ENCODE measurements at regions not wholly inside any gene's neighbourhood (a gene's known extent, or its start where the extent isn't known, plus 50 kb on each side); places are given as distances from the start of the nearest gene placed in this dataset.

DNA sequence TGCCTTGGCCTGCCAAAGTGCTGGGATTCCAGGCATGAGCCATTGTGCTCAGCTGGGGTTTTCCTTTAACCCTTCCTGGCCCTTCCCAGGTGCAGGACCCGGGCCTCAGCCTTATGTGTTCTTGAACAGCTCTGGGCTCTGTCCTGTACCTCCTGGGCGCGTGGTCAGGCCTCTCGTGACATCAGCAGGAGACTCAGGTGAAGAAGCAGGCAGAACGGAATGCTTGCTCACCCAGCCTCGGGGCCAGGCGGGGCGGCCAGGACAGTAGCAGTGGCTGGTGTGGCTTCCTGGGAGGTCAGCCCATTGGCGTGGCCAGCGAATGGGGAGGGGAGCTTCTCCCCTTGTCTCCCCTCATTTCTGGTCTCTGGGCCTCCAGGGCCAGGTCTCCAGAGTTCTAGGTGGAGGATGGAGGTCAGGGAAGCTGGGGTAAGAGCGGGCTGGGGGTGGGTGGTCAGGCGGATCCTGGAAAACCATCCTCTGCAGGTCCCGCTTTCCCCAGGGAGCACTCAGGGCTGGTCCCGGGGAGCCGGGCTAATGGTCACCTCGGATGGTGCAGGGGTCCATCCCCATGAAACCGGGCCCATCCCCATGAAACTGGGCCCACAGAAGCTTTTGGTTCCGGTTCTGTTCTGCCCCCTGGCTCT is 281.5 kb downstream of the SEC14L1 start:
- H3K4me1 Mint-ChIP-seq (ENCODE audit: unreplicated experiment): peaks cover 83% of the 10 kb centered on the region
- TF ChIP-seq, protein P1, sequence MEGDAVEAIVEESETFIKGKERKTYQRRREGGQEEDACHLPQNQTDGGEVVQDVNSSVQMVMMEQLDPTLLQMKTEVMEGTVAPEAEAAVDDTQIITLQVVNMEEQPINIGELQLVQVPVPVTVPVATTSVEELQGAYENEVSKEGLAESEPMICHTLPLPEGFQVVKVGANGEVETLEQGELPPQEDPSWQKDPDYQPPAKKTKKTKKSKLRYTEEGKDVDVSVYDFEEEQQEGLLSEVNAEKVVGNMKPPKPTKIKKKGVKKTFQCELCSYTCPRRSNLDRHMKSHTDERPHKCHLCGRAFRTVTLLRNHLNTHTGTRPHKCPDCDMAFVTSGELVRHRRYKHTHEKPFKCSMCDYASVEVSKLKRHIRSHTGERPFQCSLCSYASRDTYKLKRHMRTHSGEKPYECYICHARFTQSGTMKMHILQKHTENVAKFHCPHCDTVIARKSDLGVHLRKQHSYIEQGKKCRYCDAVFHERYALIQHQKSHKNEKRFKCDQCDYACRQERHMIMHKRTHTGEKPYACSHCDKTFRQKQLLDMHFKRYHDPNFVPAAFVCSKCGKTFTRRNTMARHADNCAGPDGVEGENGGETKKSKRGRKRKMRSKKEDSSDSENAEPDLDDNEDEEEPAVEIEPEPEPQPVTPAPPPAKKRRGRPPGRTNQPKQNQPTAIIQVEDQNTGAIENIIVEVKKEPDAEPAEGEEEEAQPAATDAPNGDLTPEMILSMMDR (IDR thresholded peaks at IDR 0.05): no peak
- H3K27ac Mint-ChIP-seq (ENCODE audit: unreplicated experiment): peak overlapping the region; percentile 94

GRCh38 chr17:77422748-77423113 is 282.0 kb downstream of the SEC14L1 start:
- TF ChIP-seq, protein P1 (IDR thresholded peaks at IDR 0.05): no peak
- Mint-ChIP-seq H3K36me3 (ENCODE audit: unreplicated experiment) (no peaks in the 10 kb centered on the region), H3K4me3 (ENCODE audit: unreplicated experiment) (no peak overlapping the region), H3K27me3 (ENCODE audit: unreplicated experiment) (no peaks in the 10 kb centered on the region), H3K4me1 (ENCODE audit: unreplicated experiment) (peaks cover 87% of the 10 kb centered on the region), H3K9me3 (ENCODE audit: unreplicated experiment) (no peaks in the 10 kb centered on the region), H3K27ac (ENCODE audit: unreplicated experiment) (peak overlapping the region; percentile 94)
- no peak for DNase-seq (ENCODE audit: extremely low spot score, unreplicated experiment)

More for the DNA sequence above, 281.5 kb downstream of the SEC14L1 start:
- Mint-ChIP-seq H3K36me3 (ENCODE audit: unreplicated experiment) (no peaks in the 10 kb centered on the region), H3K27me3 (ENCODE audit: unreplicated experiment) (no peaks in the 10 kb centered on the region), H3K4me3 (ENCODE audit: unreplicated experiment) (no peak overlapping the region), H3K9me3 (ENCODE audit: unreplicated experiment) (no peaks in the 10 kb centered on the region)
- no peak for DNase-seq (ENCODE audit: extremely low spot score, unreplicated experiment)

DNA sequence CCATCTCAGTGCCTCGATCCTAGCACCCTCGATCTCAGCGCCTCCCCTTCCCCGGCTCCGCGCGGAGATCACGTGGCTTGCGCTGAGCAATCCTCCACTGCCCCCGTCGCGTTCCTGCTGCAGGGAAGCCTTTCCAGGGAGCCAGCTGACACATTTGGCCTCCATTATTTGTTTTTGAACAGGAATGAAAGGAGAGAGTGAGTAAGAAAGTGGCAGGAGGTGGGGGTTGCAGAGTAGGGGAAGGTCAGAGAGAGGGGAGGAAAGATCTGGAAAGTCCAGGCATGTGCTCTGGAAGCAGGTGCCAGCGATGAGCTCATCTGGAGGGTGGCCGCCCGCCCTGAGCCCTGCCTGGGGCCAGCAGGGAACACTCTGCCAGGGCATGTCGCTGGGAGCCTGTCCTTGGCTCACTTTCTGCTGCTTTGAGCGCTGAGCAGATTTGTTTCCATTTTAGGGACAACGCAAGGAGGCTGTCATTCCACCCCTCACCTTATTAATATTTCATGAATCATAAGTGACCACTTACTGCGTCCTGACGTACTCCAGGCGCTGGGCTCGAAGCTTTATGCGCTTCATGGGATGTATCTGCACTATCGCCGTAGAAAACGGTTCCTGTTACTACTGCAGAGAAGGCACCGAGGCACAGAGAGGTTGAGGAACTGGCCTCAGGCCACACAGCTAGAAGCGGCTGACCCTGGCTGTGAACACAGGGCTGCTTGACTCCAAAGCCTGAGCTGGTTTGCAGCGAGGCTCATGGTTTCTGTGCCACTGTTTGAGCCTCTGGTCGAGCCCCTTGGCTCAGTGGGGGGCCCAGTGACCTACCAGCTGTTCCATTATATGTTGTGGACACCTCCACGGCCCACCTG is 283.1 kb downstream of the SEC14L1 start:
- H3K27me3 Mint-ChIP-seq (ENCODE audit: unreplicated experiment): no peaks in the 10 kb centered on the region
- TF ChIP-seq, protein P1 (IDR thresholded peaks at IDR 0.05): no peak
- H3K27ac Mint-ChIP-seq (ENCODE audit: unreplicated experiment): peak overlapping the region; percentile 94
- no peak for DNase-seq (ENCODE audit: extremely low spot score, unreplicated experiment)
- H3K4me1 Mint-ChIP-seq (ENCODE audit: unreplicated experiment): peaks cover 96% of the 10 kb centered on the region
- H3K4me3 Mint-ChIP-seq (ENCODE audit: unreplicated experiment): peak overlapping the region; percentile 40
- H3K9me3 Mint-ChIP-seq (ENCODE audit: unreplicated experiment): no peaks in the 10 kb centered on the region
- H3K36me3 Mint-ChIP-seq (ENCODE audit: unreplicated experiment): no peaks in the 10 kb centered on the region

DNA sequence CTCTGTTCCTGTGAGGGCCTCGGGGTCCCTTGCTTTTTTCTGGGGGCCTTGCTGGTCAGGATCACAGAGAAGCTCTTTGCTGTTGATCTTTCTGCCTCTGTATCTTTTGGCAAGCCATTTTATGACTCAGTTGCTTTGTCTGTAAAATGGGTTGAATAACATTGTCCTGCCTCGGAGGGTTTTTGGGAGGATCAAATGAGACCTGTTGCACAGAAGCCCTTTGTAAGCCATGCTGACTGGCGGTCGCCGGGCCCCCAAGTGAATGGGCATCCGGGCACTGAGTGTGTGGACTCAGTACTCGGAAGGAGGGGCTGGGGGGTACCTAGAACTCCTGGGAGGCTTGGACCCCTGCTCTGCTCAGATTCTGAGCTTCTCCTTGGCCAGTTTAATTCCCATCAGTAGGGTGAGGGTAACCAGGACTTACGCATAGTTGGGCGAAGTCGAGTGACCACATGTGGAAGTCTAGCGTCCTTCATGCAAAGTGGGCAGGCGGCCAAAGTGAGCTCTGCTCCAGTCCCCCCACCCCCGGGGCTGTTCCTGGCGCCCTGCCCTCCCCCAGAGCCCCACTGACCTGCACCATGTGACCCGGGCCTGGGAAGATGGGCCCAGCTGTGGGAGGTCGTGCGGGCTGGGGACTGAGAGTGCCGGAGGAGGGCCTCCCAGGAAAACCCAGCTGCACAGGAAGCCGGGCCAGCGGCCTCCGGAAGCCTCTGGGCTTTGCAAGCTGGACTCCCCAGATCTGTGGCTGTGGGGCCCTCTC is 284.0 kb downstream of the SEC14L1 start:
- Mint-ChIP-seq H3K4me3 (ENCODE audit: unreplicated experiment) (no peak overlapping the region), H3K36me3 (ENCODE audit: unreplicated experiment) (no peaks in the 10 kb centered on the region), H3K9me3 (ENCODE audit: unreplicated experiment) (no peaks in the 10 kb centered on the region), H3K27me3 (ENCODE audit: unreplicated experiment) (no peaks in the 10 kb centered on the region), H3K4me1 (ENCODE audit: unreplicated experiment) (peaks cover 98% of the 10 kb centered on the region), H3K27ac (ENCODE audit: unreplicated experiment) (peak overlapping the region; percentile 94)
- TF ChIP-seq, protein P1 (IDR thresholded peaks at IDR 0.05): no peak
- DNase-seq (ENCODE audit: extremely low spot score, unreplicated experiment): peak; percentile 97

Measured in osteocyte (in vitro differentiated cells).